ENCODE measurements at regions not wholly inside any gene's neighbourhood (a gene's known extent, or its start where the extent isn't known, plus 50 kb on each side); places are given as distances from the start of the nearest gene placed in this dataset.

DNA sequence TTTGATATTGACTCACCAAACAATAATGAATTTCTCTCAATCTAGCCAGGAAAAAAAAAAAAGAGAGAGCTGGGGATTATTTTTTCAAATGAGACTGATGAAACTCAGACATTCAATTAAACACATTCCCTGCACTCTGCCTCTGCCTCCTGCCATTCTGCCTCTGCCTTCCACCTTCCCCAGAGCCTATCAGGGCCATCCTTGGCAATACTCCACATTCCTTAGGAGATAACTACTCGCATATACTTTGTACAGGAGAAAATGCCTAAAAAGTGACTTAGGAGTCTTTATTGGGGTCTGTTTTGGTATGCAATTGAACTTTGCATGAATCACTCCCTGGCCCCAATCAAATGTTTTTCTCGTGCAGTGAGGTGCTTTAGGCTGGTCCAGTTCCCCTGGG lies 246.6 kb upstream of the PLET1 start:
- H3K27ac ChIP-seq, result no peak overlapping the region
- no peak for DNase-seq
- no peaks in the 10 kb centered on the region for H3K36me3 ChIP-seq
- H3K27me3 ChIP-seq (ENCODE audit: insufficient read depth, low read depth, severe bottlenecking), result no peaks in the 10 kb centered on the region
- H3K4me3 ChIP-seq (ENCODE audit: low read depth, low read length), result no peak overlapping the region
- TF ChIP-seq, protein P1, sequence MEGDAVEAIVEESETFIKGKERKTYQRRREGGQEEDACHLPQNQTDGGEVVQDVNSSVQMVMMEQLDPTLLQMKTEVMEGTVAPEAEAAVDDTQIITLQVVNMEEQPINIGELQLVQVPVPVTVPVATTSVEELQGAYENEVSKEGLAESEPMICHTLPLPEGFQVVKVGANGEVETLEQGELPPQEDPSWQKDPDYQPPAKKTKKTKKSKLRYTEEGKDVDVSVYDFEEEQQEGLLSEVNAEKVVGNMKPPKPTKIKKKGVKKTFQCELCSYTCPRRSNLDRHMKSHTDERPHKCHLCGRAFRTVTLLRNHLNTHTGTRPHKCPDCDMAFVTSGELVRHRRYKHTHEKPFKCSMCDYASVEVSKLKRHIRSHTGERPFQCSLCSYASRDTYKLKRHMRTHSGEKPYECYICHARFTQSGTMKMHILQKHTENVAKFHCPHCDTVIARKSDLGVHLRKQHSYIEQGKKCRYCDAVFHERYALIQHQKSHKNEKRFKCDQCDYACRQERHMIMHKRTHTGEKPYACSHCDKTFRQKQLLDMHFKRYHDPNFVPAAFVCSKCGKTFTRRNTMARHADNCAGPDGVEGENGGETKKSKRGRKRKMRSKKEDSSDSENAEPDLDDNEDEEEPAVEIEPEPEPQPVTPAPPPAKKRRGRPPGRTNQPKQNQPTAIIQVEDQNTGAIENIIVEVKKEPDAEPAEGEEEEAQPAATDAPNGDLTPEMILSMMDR (IDR thresholded peaks at IDR 0.05; ENCODE audit: low read depth, low read length), result no peak
- H3K9me3 ChIP-seq (ENCODE audit: severe bottlenecking), result no peaks in the 10 kb centered on the region

DNA sequence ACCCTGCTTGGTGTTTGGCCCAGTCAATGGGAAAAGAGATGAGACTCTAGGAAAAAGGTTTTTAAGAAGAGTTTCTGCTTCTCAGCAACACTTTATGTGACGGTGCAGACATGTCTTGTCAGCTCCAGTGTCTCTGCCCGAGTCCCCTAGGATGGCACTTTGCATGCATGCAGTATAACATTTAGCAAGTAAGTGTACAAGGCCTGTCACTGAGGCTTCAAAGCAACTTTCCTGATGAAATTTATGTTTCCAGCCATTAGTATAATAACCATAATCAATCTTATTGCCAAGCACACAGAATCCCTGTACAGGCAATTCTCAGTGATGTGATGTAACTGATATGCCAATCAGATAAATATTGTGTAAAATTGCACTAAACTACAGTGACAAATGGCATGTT lies 248.1 kb upstream of the PLET1 start:
- H3K4me3 ChIP-seq (ENCODE audit: low read depth, low read length), result no peak overlapping the region
- DNase-seq, result no peak
- no peaks in the 10 kb centered on the region for H3K27me3 ChIP-seq (ENCODE audit: insufficient read depth, low read depth, severe bottlenecking)
- no peak overlapping the region for H3K27ac ChIP-seq
- no peaks in the 10 kb centered on the region for H3K36me3 ChIP-seq
- H3K9me3 ChIP-seq (ENCODE audit: severe bottlenecking), result no peaks in the 10 kb centered on the region
- TF ChIP-seq, protein P1 (IDR thresholded peaks at IDR 0.05; ENCODE audit: low read depth, low read length), result no peak

GRCh38 chr11:112509300-112509699 lies 248.6 kb upstream of the PLET1 start:
- DNase-seq, result no peak
- TF ChIP-seq, protein P1 (IDR thresholded peaks at IDR 0.05; ENCODE audit: low read depth, low read length), result no peak
- H3K4me3 ChIP-seq (ENCODE audit: low read depth, low read length), result no peak overlapping the region

GRCh38 chr11:112511271-112511670 lies 250.6 kb upstream of the PLET1 start:
- no peak for DNase-seq

More at GRCh38 chr11:112509300-112509699, 248.6 kb upstream of the PLET1 start:
- no peaks in the 10 kb centered on the region for H3K36me3 ChIP-seq
- no peaks in the 10 kb centered on the region for H3K27me3 ChIP-seq (ENCODE audit: insufficient read depth, low read depth, severe bottlenecking)
- H3K9me3 ChIP-seq (ENCODE audit: severe bottlenecking), result no peaks in the 10 kb centered on the region
- no peak overlapping the region for H3K27ac ChIP-seq

DNA sequence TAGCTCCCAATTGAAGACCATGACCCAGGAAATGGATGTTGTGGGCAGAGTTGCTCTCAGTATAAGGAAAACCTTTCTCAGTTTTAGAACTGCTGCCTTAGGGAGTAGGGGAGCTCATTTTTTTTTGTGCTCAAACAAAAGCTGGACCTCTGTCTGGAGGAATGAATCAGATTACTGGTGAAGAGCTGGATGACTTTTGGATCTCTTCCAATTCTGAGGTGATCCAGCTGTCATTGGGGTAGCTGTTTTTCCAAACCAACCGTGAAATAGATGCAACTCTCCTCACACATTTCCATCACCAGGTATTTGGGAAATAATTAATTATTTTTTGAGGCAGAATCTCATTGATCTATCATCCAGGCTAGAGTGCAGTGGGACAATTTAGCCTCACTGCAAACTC lies 251.3 kb upstream of the PLET1 start:
- TF ChIP-seq, protein P1 (IDR thresholded peaks at IDR 0.05; ENCODE audit: low read depth, low read length), result no peak
- Histone ChIP-seq H3K9me3 (ENCODE audit: severe bottlenecking) (no peaks in the 10 kb centered on the region), H3K4me3 (ENCODE audit: low read depth, low read length) (no peak overlapping the region), H3K27me3 (ENCODE audit: insufficient read depth, low read depth, severe bottlenecking) (no peaks in the 10 kb centered on the region), H3K27ac (no peak overlapping the region), H3K36me3 (no peaks in the 10 kb centered on the region)
- DNase-seq, result no peak

More at GRCh38 chr11:112511271-112511670, 250.6 kb upstream of the PLET1 start:
- Histone ChIP-seq H3K4me3 (ENCODE audit: low read depth, low read length) (no peak overlapping the region), H3K9me3 (ENCODE audit: severe bottlenecking) (no peaks in the 10 kb centered on the region), H3K36me3 (no peaks in the 10 kb centered on the region), H3K27me3 (ENCODE audit: insufficient read depth, low read depth, severe bottlenecking) (no peaks in the 10 kb centered on the region), H3K27ac (no peak overlapping the region)
- TF ChIP-seq, protein P1 (IDR thresholded peaks at IDR 0.05; ENCODE audit: low read depth, low read length), result no peak

DNA sequence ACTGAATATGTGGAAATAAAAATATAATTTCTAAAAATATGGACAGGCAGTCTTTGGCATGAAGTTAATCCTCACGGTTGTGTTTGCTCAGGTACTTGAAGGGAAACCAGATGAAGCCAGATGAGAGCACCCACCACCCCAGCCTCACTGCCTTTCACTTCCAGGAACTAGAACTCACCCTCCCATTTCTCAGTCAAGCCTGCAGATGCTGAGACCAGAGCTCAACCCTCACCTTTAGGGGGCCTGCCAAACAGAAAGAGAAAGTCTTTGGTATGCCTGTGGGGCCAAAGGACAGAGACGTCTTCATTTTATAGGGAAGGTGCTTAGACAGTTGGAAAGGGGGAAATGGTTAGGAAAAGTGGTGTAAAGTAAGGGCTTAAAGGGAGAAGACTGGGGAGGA lies 252.8 kb upstream of the PLET1 start:
- Histone ChIP-seq H3K9me3 (ENCODE audit: severe bottlenecking) (no peaks in the 10 kb centered on the region), H3K27ac (no peak overlapping the region), H3K27me3 (ENCODE audit: insufficient read depth, low read depth, severe bottlenecking) (no peaks in the 10 kb centered on the region), H3K36me3 (no peaks in the 10 kb centered on the region), H3K4me3 (ENCODE audit: low read depth, low read length) (no peak overlapping the region)
- DNase-seq, result no peak
- TF ChIP-seq, protein P1 (IDR thresholded peaks at IDR 0.05; ENCODE audit: low read depth, low read length), result no peak
